ENCODE measurements at regions not wholly inside any gene's neighbourhood (a gene's known extent, or its start where the extent isn't known, plus 50 kb on each side); places are given as distances from the start of the nearest gene placed in this dataset.

DNA sequence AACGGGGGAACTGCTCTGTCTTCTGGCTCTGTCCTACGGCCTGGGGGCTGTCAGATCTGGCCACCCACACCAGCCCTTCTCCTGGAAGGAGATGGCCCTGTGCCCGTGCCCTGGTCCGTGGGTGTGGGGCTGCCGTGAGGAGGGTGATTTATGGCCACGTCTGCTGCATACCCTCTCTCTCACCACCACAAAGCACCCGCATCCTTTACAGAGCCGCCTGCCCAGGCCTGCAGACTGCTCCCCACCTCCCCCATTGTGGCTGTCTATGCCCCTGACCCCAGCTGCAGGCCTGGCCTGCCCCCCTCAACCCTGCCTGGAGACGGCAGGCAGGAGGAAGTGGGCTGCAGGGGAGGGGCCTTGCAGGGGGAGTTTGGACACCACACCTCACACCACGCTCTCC, 72.7 kb upstream of the GATA5 start:
- ChIA-PET POLR2A (no interaction called here), CTCF (interaction anchor here (1.3 to 1.8 kb wide), 7 partner anchors 8 to 105 kb away, joined by 3 to 14 read pairs (median 4); no protein-coding TSS in a partner anchor)
- peaks cover 5% of the 10 kb centered on the region; the same call in 1 of the 3 replicates for H3K9me3 ChIP-seq
- H3K4me2 ChIP-seq: no peak overlapping the region
- DNase-seq (ENCODE audit: low read depth in 1 of 2, low spot score in 1 of 2) (no peak), ATAC-seq (no peak), FAIRE-seq (no peak)
- TF ChIP-seq FOXS1 (CRISPR knock-in tag; IDR thresholded peaks at IDR 0.05) (no peak), RARB (CRISPR knock-in tag; IDR thresholded peaks at IDR 0.05) (no peak), CBX2 (IDR thresholded peaks at IDR 0.05; ENCODE audit: borderline replicate concordance, low read depth) (no peak), HOXB5 (CRISPR knock-in tag; IDR thresholded peaks at IDR 0.05) (no peak), EP300 (IDR thresholded peaks at IDR 0.05) (no peak), SREBF2 (IDR thresholded peaks at IDR 0.05) (no peak), HEYL (CRISPR knock-in tag; IDR thresholded peaks at IDR 0.05) (no peak), MYC (IDR thresholded peaks at IDR 0.05; ENCODE audit: borderline replicate concordance, low read length) (no peak), RFX5 (IDR thresholded peaks at IDR 0.05) (no peak), FOSL2 (IDR thresholded peaks at IDR 0.05) (no peak), FOSL2 (CRISPR knock-in tag; IDR thresholded peaks at IDR 0.05) (no peak), RCOR1 (IDR thresholded peaks at IDR 0.05; ENCODE audit: low read depth, low read length) (no peak), MAFK (IDR thresholded peaks at IDR 0.05; ENCODE audit: partially characterized antibody) (no peak), ZNF302 (CRISPR knock-in tag; IDR thresholded peaks at IDR 0.05) (no peak), BCL3 (IDR thresholded peaks at IDR 0.05) (no peak), JUN (IDR thresholded peaks at IDR 0.05) (no peak)
- TF ChIP-seq, protein P1, sequence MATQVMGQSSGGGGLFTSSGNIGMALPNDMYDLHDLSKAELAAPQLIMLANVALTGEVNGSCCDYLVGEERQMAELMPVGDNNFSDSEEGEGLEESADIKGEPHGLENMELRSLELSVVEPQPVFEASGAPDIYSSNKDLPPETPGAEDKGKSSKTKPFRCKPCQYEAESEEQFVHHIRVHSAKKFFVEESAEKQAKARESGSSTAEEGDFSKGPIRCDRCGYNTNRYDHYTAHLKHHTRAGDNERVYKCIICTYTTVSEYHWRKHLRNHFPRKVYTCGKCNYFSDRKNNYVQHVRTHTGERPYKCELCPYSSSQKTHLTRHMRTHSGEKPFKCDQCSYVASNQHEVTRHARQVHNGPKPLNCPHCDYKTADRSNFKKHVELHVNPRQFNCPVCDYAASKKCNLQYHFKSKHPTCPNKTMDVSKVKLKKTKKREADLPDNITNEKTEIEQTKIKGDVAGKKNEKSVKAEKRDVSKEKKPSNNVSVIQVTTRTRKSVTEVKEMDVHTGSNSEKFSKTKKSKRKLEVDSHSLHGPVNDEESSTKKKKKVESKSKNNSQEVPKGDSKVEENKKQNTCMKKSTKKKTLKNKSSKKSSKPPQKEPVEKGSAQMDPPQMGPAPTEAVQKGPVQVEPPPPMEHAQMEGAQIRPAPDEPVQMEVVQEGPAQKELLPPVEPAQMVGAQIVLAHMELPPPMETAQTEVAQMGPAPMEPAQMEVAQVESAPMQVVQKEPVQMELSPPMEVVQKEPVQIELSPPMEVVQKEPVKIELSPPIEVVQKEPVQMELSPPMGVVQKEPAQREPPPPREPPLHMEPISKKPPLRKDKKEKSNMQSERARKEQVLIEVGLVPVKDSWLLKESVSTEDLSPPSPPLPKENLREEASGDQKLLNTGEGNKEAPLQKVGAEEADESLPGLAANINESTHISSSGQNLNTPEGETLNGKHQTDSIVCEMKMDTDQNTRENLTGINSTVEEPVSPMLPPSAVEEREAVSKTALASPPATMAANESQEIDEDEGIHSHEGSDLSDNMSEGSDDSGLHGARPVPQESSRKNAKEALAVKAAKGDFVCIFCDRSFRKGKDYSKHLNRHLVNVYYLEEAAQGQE (IDR thresholded peaks at IDR 0.05): no peak
- TF ChIP-seq, protein P2, sequence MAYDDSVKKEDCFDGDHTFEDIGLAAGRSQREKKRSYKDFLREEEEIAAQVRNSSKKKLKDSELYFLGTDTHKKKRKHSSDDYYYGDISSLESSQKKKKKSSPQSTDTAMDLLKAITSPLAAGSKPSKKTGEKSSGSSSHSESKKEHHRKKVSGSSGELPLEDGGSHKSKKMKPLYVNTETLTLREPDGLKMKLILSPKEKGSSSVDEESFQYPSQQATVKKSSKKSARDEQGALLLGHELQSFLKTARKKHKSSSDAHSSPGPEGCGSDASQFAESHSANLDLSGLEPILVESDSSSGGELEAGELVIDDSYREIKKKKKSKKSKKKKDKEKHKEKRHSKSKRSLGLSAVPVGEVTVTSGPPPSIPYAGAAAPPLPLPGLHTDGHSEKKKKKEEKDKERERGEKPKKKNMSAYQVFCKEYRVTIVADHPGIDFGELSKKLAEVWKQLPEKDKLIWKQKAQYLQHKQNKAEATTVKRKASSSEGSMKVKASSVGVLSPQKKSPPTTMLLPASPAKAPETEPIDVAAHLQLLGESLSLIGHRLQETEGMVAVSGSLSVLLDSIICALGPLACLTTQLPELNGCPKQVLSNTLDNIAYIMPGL (CRISPR knock-in tag; IDR thresholded peaks at IDR 0.05; ENCODE audit: borderline replicate concordance): no peak
- peaks cover 20% of the 10 kb centered on the region for H3K4me1 ChIP-seq
- no peak overlapping the region for H3K27ac ChIP-seq
- H3K4me3 ChIP-seq: no peak overlapping the region
- WGBS (ENCODE audit: missing lambda C conversion rate): 80% methylated on average over 9 of the region's 10 CpGs

- TF ChIP-seq KDM5A (IDR thresholded peaks at IDR 0.05) (no peak), EP300 (IDR thresholded peaks at IDR 0.05) (no peak), EHF (CRISPR knock-in tag; IDR thresholded peaks at IDR 0.05) (no peak), MYC (IDR thresholded peaks at IDR 0.05; ENCODE audit: borderline replicate concordance, low read length) (no peak)
- TF ChIP-seq, protein P3, sequence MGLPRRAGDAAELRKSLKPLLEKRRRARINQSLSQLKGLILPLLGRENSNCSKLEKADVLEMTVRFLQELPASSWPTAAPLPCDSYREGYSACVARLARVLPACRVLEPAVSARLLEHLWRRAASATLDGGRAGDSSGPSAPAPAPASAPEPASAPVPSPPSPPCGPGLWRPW (IDR thresholded peaks at IDR 0.05): no peak
- FAIRE-seq: no peak
- Histone ChIP-seq H3K4me1 (peaks cover 20% of the 10 kb centered on the region), H3K9me3 (peaks cover 5% of the 10 kb centered on the region; the same call in 1 of the 3 replicates), H3K27ac (no peak overlapping the region), H3K4me2 (no peak overlapping the region), H3K4me3 (no peak overlapping the region)
- POLR2A ChIA-PET: no interaction called here
- no peak for ATAC-seq
- WGBS (ENCODE audit: missing lambda C conversion rate): 75% methylated on average over 12 of the region's 13 CpGs
- DNase-seq (ENCODE audit: low read depth in 1 of 2, low spot score in 1 of 2): no peak
- CTCF ChIA-PET: interaction anchor here (0.8 to 1.8 kb wide), 12 partner anchors 9 to 106 kb away, joined by 3 to 14 read pairs (median 4); no protein-coding TSS in a partner anchor
Observed at GRCh38 chr20:62549029-62549428, 73.2 kb upstream of the GATA5 start.

All from A549 (cell line).